Endodermal cell (in vitro differentiated cells): ENCODE measurements at regions not wholly inside any gene's neighbourhood (a gene's known extent, or its start where the extent isn't known, plus 50 kb on each side); places are given as distances from the start of the nearest gene placed in this dataset.

Source experiments
- DNase-seq: peaks from one replicate; pipeline ENCODE4 v3.0.0-alpha.2; 2017
- H3K27ac ChIP-seq: 2 replicates; pipeline ENCODE4 v1.5.1; 2013; ENCODE audit warnings: mild to moderate bottlenecking, low read depth, low read length, moderate library complexity
- H3K27me3 ChIP-seq: 2 replicates; pipeline ENCODE4 v1.6.1; 2013; ENCODE audit warnings: mild to moderate bottlenecking, low read length, moderate library complexity; ENCODE audit not compliant: insufficient read depth, control insufficient read depth, poor library complexity, severe bottlenecking
- H3K36me3 ChIP-seq: 2 replicates; pipeline ENCODE4 v1.7.0; 2013; ENCODE audit warnings: mild to moderate bottlenecking, low read length, moderate library complexity; ENCODE audit not compliant: control insufficient read depth, insufficient read depth
- H3K4me1 ChIP-seq: one replicate; pipeline ENCODE4 v1.7.0; 2013; ENCODE audit warnings: low read length; ENCODE audit not compliant: control insufficient read depth, insufficient read depth
- H3K4me3 ChIP-seq: 2 replicates; pipeline ENCODE4 v1.5.1; 2013; ENCODE audit warnings: mild to moderate bottlenecking, low read length, moderate library complexity
- H3K9ac ChIP-seq: 2 replicates; pipeline ENCODE4 v1.6.1; 2013; ENCODE audit warnings: mild to moderate bottlenecking, low read length, moderate library complexity; ENCODE audit not compliant: poor library complexity, severe bottlenecking; ENCODE audit errors: extremely low read depth
- H3K9me3 ChIP-seq: 2 replicates; pipeline ENCODE4 v1.6.1; 2013; ENCODE audit warnings: mild to moderate bottlenecking, low read length, moderate library complexity; ENCODE audit not compliant: control insufficient read depth
- H3K27ac Mint-ChIP-seq: 2 replicates; pipeline ENCODE4 v1.8.0; 2020; ENCODE audit warnings: mixed read lengths
- H3K27me3 Mint-ChIP-seq: 2 replicates; pipeline ENCODE4 v1.8.0; 2021; ENCODE audit warnings: mild to moderate bottlenecking, mixed read lengths; ENCODE audit not compliant: insufficient read depth
- H3K36me3 Mint-ChIP-seq: 2 replicates; pipeline ENCODE4 v1.8.0; 2020; ENCODE audit warnings: low read depth, mixed read lengths
- H3K4me1 Mint-ChIP-seq: 2 replicates; pipeline ENCODE4 v1.8.0; 2020; ENCODE audit warnings: mixed read lengths
- H3K4me3 Mint-ChIP-seq: 2 replicates; pipeline ENCODE4 v1.8.0; 2020; ENCODE audit warnings: mild to moderate bottlenecking, moderate library complexity, mixed read lengths
- H3K9me3 Mint-ChIP-seq: 2 replicates; pipeline ENCODE4 v1.8.0; 2020; ENCODE audit warnings: mild to moderate bottlenecking, mixed read lengths
- CTCF ChIP-seq: fragments of 200-600 bp; sonication (generic); conservative IDR thresholded peaks from 2 replicates; pipeline ENCODE4 v1.5.0; 2021; ENCODE audit warnings: antibody characterized with exemption, mild to moderate bottlenecking
- WGBS, 2 experiments: methylation state at CpG; one replicate each; pipeline versions ENCODE4 v1.1.5 to v1.1.7; 2013; ENCODE audit warnings: missing lambda C conversion rate in 2 of 2, mixed read lengths in 1 of 2; ENCODE audit not compliant: insufficient coverage in 1 of 2, insufficient read length in 1 of 2; 5-methylcytosine and 5-hydroxymethylcytosine counted together

- Mint-ChIP-seq H3K4me1 (peaks cover 15% of the 10 kb centered on the region), H3K9me3 (no peaks in the 10 kb centered on the region), H3K4me3 (no peak overlapping the region), H3K27ac (no peak overlapping the region), H3K27me3 (no peaks in the 10 kb centered on the region), H3K36me3 (no peaks in the 10 kb centered on the region)
- H3K36me3 ChIP-seq: no peaks in the 10 kb centered on the region
- H3K27ac ChIP-seq: no peak overlapping the region
- no peaks in the 10 kb centered on the region for H3K27me3 ChIP-seq
- no peak overlapping the region for H3K9ac ChIP-seq
- no peak overlapping the region for H3K4me3 ChIP-seq
- WGBS, 2 experiments: 82 to 83% methylated on average over 1 to 2 of the region's 2 CpGs
- TF ChIP-seq CTCF: no peak
- no peaks in the 10 kb centered on the region for H3K4me1 ChIP-seq
- DNase-seq: no peak
- peaks cover 3% of the 10 kb centered on the region for H3K9me3 ChIP-seq
Observed at GRCh38 chr9:2502760-2503159, 118.8 kb upstream of the VLDLR start.

GRCh38 chr9:2506321-2506720 is 115.3 kb upstream of the VLDLR start:
- Mint-ChIP-seq H3K4me3 (no peak overlapping the region), H3K9me3 (no peaks in the 10 kb centered on the region), H3K27me3 (no peaks in the 10 kb centered on the region), H3K36me3 (no peaks in the 10 kb centered on the region), H3K27ac (no peak overlapping the region), H3K4me1 (peaks cover 8% of the 10 kb centered on the region)
- Histone ChIP-seq H3K27me3 (no peaks in the 10 kb centered on the region), H3K4me1 (no peaks in the 10 kb centered on the region), H3K9me3 (peaks cover 11% of the 10 kb centered on the region), H3K9ac (no peak overlapping the region), H3K4me3 (no peak overlapping the region), H3K27ac (no peak overlapping the region), H3K36me3 (no peaks in the 10 kb centered on the region)
- DNase-seq: no peak
- no peak for TF ChIP-seq CTCF
- WGBS, 2 experiments: 94 to 95% methylated on average over 2 to 3 of the region's 3 CpGs

GRCh38 chr9:2523591-2523990 is 98.0 kb upstream of the VLDLR start:
- H3K4me3 ChIP-seq: no peak overlapping the region
- Mint-ChIP-seq H3K9me3 (peaks cover 27% of the 10 kb centered on the region), H3K36me3 (peaks cover 23% of the 10 kb centered on the region), H3K27me3 (no peaks in the 10 kb centered on the region), H3K4me1 (no peaks in the 10 kb centered on the region), H3K27ac (no peak overlapping the region), H3K4me3 (no peak overlapping the region)
- WGBS, 2 experiments: 91 to 94% methylated on average over 5 to 6 of the region's 6 CpGs
- DNase-seq: no peak
- H3K27me3 ChIP-seq: no peaks in the 10 kb centered on the region
- TF ChIP-seq CTCF: no peak
- H3K9me3 ChIP-seq: peaks cover 17% of the 10 kb centered on the region
- H3K36me3 ChIP-seq: no peaks in the 10 kb centered on the region
- no peak overlapping the region for H3K27ac ChIP-seq
- no peaks in the 10 kb centered on the region for H3K4me1 ChIP-seq
- no peak overlapping the region for H3K9ac ChIP-seq
